ENCODE measurements at regions not wholly inside any gene's neighbourhood (a gene's known extent, or its start where the extent isn't known, plus 50 kb on each side); places are given as distances from the start of the nearest gene placed in this dataset.

DNA sequence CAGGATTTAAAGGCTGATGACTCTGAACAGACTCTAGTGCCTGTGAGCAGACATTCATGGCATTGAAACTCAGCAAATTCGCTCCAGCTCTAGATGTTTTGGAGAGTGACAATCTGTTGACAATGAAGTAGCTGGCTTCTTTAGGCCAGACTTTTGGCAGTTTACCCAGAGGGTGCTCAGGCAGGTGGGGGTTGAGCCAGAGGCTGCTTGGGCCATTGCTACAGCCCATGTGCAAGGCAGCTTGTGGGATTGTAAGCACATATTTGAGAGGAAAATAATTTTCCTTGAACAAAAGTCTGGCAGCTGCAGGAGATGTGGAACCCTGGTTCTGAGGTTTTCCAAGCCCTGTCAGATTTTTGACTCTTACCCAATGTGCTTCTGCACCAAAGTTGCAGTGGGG, 311.6 kb downstream of the CDC5L start:
- H3K4me3 Mint-ChIP-seq: no peak overlapping the region
- H3K4me1 Mint-ChIP-seq: peaks cover 0 to 3% (median 0%) of the 10 kb centered on the region in 4 donors
- H3K27me3 Mint-ChIP-seq: no peaks in the 10 kb centered on the region
- Histone ChIP-seq H3K36me3 (ENCODE audit: control insufficient read depth, insufficient read depth, low read length) (no peaks in the 10 kb centered on the region), H3K4me1 (ENCODE audit: control insufficient read depth, insufficient read depth, low read length, poor library complexity, severe bottlenecking) (no peaks in the 10 kb centered on the region), H3K4me3 (ENCODE audit: low read depth, low read length) (no peak overlapping the region), H3K9me3 (ENCODE audit: control insufficient read depth in 2 of 2, low read length in 2 of 2) (no peaks in the 10 kb centered on the region), H3K27ac (ENCODE audit: insufficient read depth, low read length, poor library complexity, severe bottlenecking) (no peak overlapping the region), H3K27me3 (ENCODE audit: control insufficient read depth, insufficient read depth, low read length) (no peaks in the 10 kb centered on the region)
- DNase-seq (no peak), ATAC-seq (ENCODE audit: low read depth in 2 of 2) (no peak)
- H3K27ac Mint-ChIP-seq: no peak overlapping the region
- peaks cover 0 to 1% (median 0%) of the 10 kb centered on the region in 7 donors for H3K9me3 Mint-ChIP-seq
- no peaks in the 10 kb centered on the region for H3K36me3 Mint-ChIP-seq

DNA sequence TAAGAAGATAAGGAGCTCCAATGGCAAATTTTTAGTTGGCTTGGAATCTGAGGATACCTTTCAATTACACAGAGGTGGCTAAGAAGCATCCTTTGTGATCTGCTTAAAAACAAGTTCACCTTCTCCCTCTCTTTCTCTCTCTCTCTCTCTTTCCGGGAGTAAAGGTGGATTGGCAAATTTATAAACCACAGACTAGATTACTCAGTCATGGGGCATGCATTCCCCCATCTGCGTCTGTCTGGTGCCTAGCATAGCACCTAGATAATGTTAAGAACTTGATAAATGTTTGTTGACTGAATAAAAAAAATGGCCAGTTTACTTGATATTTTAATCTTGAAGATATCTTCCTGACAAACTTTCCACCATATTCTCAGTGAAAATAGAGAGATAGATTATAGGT, 312.3 kb downstream of the CDC5L start:
- no peak for ATAC-seq (ENCODE audit: low read depth in 2 of 2)
- H3K4me1 Mint-ChIP-seq: peaks cover 0 to 3% (median 0%) of the 10 kb centered on the region in 4 donors
- Histone ChIP-seq H3K27me3 (ENCODE audit: control insufficient read depth, insufficient read depth, low read length) (no peaks in the 10 kb centered on the region), H3K9me3 (ENCODE audit: control insufficient read depth in 2 of 2, low read length in 2 of 2) (no peaks in the 10 kb centered on the region), H3K4me1 (ENCODE audit: control insufficient read depth, insufficient read depth, low read length, poor library complexity, severe bottlenecking) (no peaks in the 10 kb centered on the region), H3K4me3 (ENCODE audit: low read depth, low read length) (no peak overlapping the region), H3K27ac (ENCODE audit: insufficient read depth, low read length, poor library complexity, severe bottlenecking) (no peak overlapping the region), H3K36me3 (ENCODE audit: control insufficient read depth, insufficient read depth, low read length) (no peaks in the 10 kb centered on the region)
- no peak for DNase-seq
- H3K4me3 Mint-ChIP-seq: no peak overlapping the region
- H3K27me3 Mint-ChIP-seq: peaks cover 1% of the 10 kb centered on the region
- H3K27ac Mint-ChIP-seq: no peak overlapping the region
- no peaks in the 10 kb centered on the region for H3K36me3 Mint-ChIP-seq
- peaks cover 0 to under 1% (median 0%) of the 10 kb centered on the region in 7 donors for H3K9me3 Mint-ChIP-seq

DNA sequence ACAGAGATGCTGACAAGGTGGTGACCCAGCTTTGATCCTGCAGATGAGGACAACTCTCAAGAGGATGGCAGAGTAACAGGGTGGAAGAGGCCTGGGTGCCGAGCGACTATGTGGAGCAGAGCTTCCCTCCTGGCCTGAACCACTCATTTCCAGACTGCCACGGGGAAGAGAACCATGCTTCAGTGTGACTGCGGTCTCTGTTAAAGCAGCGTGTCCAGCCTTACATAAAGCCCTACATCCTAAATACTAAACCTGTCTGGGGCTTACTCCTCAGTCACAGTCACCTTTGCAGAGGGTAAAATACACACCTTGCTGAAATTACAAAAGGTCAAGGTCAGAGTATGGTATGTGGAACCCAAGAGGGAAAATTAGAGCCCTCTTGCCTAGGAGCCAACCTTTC, 312.9 kb downstream of the CDC5L start:
- no peak for ATAC-seq (ENCODE audit: low read depth in 2 of 2)
- peaks cover 0 to 3% (median 0%) of the 10 kb centered on the region in 4 donors for H3K4me1 Mint-ChIP-seq

DNA sequence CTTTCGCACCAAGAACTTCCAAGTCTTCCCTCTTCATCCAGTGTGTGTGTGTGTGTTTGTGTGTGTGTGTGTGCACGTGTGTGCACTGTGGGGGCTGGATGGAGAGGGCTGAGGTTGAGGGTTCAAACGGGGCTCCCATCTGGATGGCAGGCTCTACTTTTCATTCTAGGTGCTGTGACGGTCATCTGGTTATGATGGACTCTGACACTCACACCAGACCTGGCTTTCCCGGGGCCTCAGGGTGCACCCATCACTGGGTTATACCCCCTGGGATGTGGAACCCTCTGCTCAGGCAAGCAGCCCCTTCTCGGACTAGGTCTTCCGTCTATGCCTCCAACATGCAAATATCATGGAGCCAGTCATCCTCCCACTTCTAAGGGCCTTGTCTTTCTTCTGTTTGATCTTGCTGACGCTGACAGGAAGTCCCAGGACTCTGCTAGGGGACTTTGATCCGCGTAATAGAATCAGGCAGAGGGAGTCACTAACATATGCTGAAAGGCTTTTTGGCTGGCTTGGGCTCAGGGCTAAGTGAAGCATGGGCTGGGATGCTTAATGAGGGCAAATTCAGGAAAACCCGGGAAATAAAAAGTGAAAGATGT, 313.6 kb downstream of the CDC5L start:
- peaks cover 0 to 2% (median 0%) of the 10 kb centered on the region in 7 donors for H3K9me3 Mint-ChIP-seq
- Histone ChIP-seq H3K9me3 (ENCODE audit: control insufficient read depth in 2 of 2, low read length in 2 of 2) (no peaks in the 10 kb centered on the region), H3K36me3 (ENCODE audit: control insufficient read depth, insufficient read depth, low read length) (no peaks in the 10 kb centered on the region), H3K27ac (ENCODE audit: insufficient read depth, low read length, poor library complexity, severe bottlenecking) (no peak overlapping the region), H3K4me1 (ENCODE audit: control insufficient read depth, insufficient read depth, low read length, poor library complexity, severe bottlenecking) (no peaks in the 10 kb centered on the region), H3K4me3 (ENCODE audit: low read depth, low read length) (no peak overlapping the region), H3K27me3 (ENCODE audit: control insufficient read depth, insufficient read depth, low read length) (no peaks in the 10 kb centered on the region)
- no peaks in the 10 kb centered on the region for H3K36me3 Mint-ChIP-seq
- peak in 1 of 2 donors; percentile 16 for ATAC-seq (ENCODE audit: low read depth in 2 of 2)
- peaks cover 0 to 3% (median 0%) of the 10 kb centered on the region in 4 donors for H3K4me1 Mint-ChIP-seq
- peaks cover 10% of the 10 kb centered on the region for H3K27me3 Mint-ChIP-seq
- no peak overlapping the region for H3K4me3 Mint-ChIP-seq
- DNase-seq: peak in 1 of 3 donors; percentile 8
- H3K27ac Mint-ChIP-seq: no peak overlapping the region

More for the DNA sequence above, 312.9 kb downstream of the CDC5L start:
- no peak overlapping the region for H3K4me3 ChIP-seq (ENCODE audit: low read depth, low read length)
- Mint-ChIP-seq H3K27ac (no peak overlapping the region), H3K9me3 (peaks cover 0 to 2% (median 0%) of the 10 kb centered on the region in 7 donors), H3K4me3 (no peak overlapping the region), H3K36me3 (no peaks in the 10 kb centered on the region), H3K27me3 (peaks cover 5% of the 10 kb centered on the region)
- H3K4me1 ChIP-seq (ENCODE audit: control insufficient read depth, insufficient read depth, low read length, poor library complexity, severe bottlenecking): no peaks in the 10 kb centered on the region
- H3K9me3 ChIP-seq (ENCODE audit: control insufficient read depth in 2 of 2, low read length in 2 of 2): no peaks in the 10 kb centered on the region
- no peaks in the 10 kb centered on the region for H3K27me3 ChIP-seq (ENCODE audit: control insufficient read depth, insufficient read depth, low read length)
- DNase-seq: no peak
- H3K27ac ChIP-seq (ENCODE audit: insufficient read depth, low read length, poor library complexity, severe bottlenecking): no peak overlapping the region
- H3K36me3 ChIP-seq (ENCODE audit: control insufficient read depth, insufficient read depth, low read length): no peaks in the 10 kb centered on the region

DNA sequence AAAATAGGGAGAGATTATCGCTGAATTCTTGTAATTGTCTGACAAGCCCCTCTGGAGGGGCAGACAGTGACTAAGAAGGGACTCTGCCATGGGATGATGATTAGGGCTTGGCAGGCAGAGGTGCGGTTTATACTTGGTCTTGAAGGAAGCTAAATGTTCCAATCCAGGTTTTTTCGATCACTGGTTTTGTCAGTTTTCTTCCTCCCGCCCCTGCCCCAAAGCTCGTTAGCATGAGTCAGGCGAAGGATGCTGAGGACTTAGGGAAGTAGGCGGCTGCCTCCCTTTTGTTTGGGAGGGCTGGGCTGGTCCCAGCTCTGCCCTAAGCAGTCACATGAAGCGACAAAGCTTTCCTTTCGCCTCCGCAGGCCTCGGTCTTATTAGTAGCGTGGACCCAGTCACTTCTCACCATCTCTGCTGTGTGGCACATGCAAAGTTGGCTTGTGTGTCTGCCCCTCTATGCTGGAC, 314.2 kb downstream of the CDC5L start:
- Histone ChIP-seq H3K36me3 (ENCODE audit: control insufficient read depth, insufficient read depth, low read length) (no peaks in the 10 kb centered on the region), H3K4me1 (ENCODE audit: control insufficient read depth, insufficient read depth, low read length, poor library complexity, severe bottlenecking) (no peaks in the 10 kb centered on the region), H3K27ac (ENCODE audit: insufficient read depth, low read length, poor library complexity, severe bottlenecking) (no peak overlapping the region), H3K4me3 (ENCODE audit: low read depth, low read length) (no peak overlapping the region), H3K9me3 (ENCODE audit: control insufficient read depth in 2 of 2, low read length in 2 of 2) (no peaks in the 10 kb centered on the region), H3K27me3 (ENCODE audit: control insufficient read depth, insufficient read depth, low read length) (no peaks in the 10 kb centered on the region)
- H3K27ac Mint-ChIP-seq: no peak overlapping the region
- peaks cover 0 to 3% (median 0%) of the 10 kb centered on the region in 4 donors for H3K4me1 Mint-ChIP-seq
- H3K36me3 Mint-ChIP-seq: no peaks in the 10 kb centered on the region
- ATAC-seq (ENCODE audit: low read depth in 2 of 2) (no peak), DNase-seq (no peak)
- no peak overlapping the region for H3K4me3 Mint-ChIP-seq
- peaks cover 0 to 2% (median 0%) of the 10 kb centered on the region in 7 donors for H3K9me3 Mint-ChIP-seq
- H3K27me3 Mint-ChIP-seq: peaks cover 10% of the 10 kb centered on the region

DNA sequence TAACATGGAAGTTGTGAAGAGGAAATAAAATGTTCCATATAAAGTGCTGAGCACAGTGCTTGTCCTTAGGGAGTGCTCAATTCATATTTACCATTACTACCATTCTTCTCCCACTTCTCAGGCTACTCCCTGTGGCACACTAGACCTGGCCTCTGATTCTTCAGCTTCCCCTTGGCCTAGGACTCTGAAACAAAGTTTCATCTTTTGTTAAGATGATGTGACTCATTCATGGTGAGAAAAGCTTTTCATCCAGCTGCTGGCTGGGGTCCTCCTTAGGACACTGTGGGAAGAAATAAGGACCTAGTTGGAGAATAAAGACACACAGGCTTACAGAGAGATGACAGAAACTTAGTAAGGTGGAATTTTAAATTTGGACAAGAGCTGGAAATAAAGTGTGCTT, 314.8 kb downstream of the CDC5L start:
- no peaks in the 10 kb centered on the region for H3K27me3 ChIP-seq (ENCODE audit: control insufficient read depth, insufficient read depth, low read length)
- Mint-ChIP-seq H3K4me1 (peaks cover 0 to 3% (median 0%) of the 10 kb centered on the region in 4 donors), H3K9me3 (peaks cover 0 to 2% (median 0%) of the 10 kb centered on the region in 7 donors), H3K36me3 (no peaks in the 10 kb centered on the region), H3K27ac (no peak overlapping the region), H3K4me3 (no peak overlapping the region), H3K27me3 (peaks cover 10% of the 10 kb centered on the region)
- H3K4me3 ChIP-seq (ENCODE audit: low read depth, low read length): no peak overlapping the region
- H3K9me3 ChIP-seq (ENCODE audit: control insufficient read depth in 2 of 2, low read length in 2 of 2): no peaks in the 10 kb centered on the region
- H3K4me1 ChIP-seq (ENCODE audit: control insufficient read depth, insufficient read depth, low read length, poor library complexity, severe bottlenecking): no peaks in the 10 kb centered on the region
- DNase-seq (no peak), ATAC-seq (ENCODE audit: low read depth in 2 of 2) (no peak)
- H3K27ac ChIP-seq (ENCODE audit: insufficient read depth, low read length, poor library complexity, severe bottlenecking): no peak overlapping the region
- H3K36me3 ChIP-seq (ENCODE audit: control insufficient read depth, insufficient read depth, low read length): no peaks in the 10 kb centered on the region

DNA sequence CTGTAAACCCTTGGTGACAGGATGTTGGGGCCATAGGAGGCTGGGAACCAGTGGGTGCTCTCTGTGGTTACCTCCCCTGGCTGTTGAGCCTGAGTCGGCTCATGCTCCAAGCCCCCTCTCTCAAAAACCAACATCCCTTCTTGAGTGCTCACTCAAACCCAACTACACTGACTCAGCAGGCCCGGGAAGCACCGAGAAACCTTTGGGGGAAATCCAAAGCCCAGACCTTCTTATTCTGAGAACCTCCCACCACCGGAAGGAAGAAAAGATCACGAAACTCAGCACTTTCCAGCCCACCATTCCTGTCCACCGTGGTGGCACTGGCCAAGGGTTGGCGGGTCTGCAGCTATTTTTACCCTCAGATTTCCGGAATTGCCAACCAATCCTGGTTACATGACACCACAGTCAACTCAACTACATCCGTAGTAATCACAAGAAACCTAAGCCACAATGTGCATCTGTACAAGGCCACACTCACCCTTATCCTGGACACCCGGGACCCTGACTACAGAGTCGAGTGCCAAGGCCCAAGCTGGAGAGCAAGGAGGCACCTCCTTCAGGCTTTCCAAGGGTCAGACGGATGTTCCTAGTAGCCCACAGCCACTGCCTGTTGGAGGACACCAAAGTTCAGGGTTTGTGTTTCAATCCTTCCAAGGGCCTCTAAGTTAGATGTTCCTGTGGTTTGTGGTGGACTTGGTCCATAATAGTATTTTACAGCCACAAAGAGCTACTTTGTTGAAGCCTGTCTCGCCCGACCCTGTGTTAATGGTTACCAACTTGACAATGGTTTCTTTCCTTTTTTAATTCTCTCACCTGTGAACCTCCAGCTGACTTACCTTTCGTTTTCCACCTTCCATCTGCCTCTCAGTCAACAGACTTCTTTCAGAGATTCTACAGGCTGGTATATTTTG, 317.0 kb downstream of the CDC5L start:
- Histone ChIP-seq H3K9me3 (ENCODE audit: control insufficient read depth in 2 of 2, low read length in 2 of 2) (no peaks in the 10 kb centered on the region), H3K4me3 (ENCODE audit: low read depth, low read length) (no peak overlapping the region), H3K27me3 (ENCODE audit: control insufficient read depth, insufficient read depth, low read length) (no peaks in the 10 kb centered on the region), H3K36me3 (ENCODE audit: control insufficient read depth, insufficient read depth, low read length) (no peaks in the 10 kb centered on the region), H3K27ac (ENCODE audit: insufficient read depth, low read length, poor library complexity, severe bottlenecking) (no peak overlapping the region), H3K4me1 (ENCODE audit: control insufficient read depth, insufficient read depth, low read length, poor library complexity, severe bottlenecking) (no peaks in the 10 kb centered on the region)
- Mint-ChIP-seq H3K4me3 (no peak overlapping the region), H3K9me3 (peaks cover 0 to 4% (median 0%) of the 10 kb centered on the region in 7 donors), H3K4me1 (peaks cover 0 to 3% (median 0%) of the 10 kb centered on the region in 4 donors), H3K27ac (peak overlapping the region in 1 of 3 donors; percentile 19), H3K27me3 (peaks cover 10% of the 10 kb centered on the region), H3K36me3 (no peaks in the 10 kb centered on the region)
- DNase-seq (no peak), ATAC-seq (ENCODE audit: low read depth in 2 of 2) (no peak)

Data from CD4-positive, CD25-positive, alpha-beta regulatory T cell (primary cell).